ENCODE measurements at regions not wholly inside any gene's neighbourhood (a gene's known extent, or its start where the extent isn't known, plus 50 kb on each side); places are given as distances from the start of the nearest gene placed in this dataset.
A peak's percentile ranks its signal among the peaks of the same experiment; 100 is the strongest.

DNA sequence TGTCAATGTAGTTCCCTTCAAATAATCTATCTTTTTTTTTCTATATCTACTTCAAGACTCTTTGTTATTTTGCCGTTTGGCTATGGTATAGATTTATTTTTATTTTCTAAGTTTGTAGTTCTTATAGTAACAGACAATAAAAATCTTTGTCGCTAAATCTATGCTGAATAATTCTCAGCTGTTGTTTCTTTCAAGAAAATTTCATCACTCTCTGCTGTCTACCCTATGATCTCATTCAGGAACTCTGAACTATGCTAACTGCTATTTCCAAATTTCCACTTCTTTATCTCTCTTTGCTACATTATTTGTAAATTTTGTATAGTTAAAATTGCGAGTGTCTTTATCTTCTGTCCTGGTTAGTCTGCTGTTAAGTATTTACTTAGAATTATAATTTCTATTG lies 353.6 kb downstream of the LRFN5 start:
- Histone ChIP-seq H3K27me3 (no peaks in the 10 kb centered on the region), H3K9me3 (peaks cover 0 to 18% of the 10 kb centered on the region in 2 donors), H3K36me3 (no peaks in the 10 kb centered on the region), H3K4me1 (no peaks in the 10 kb centered on the region), H3K27ac (no peak overlapping the region), H3K4me3 (no peak overlapping the region)
- ATAC-seq (no peak), DNase-seq (peak in 2 of 4 donors; percentile 3 to 11)
- intact Hi-C loops (cut with DNase I) = no loop called here
- TF ChIP-seq, protein P1, sequence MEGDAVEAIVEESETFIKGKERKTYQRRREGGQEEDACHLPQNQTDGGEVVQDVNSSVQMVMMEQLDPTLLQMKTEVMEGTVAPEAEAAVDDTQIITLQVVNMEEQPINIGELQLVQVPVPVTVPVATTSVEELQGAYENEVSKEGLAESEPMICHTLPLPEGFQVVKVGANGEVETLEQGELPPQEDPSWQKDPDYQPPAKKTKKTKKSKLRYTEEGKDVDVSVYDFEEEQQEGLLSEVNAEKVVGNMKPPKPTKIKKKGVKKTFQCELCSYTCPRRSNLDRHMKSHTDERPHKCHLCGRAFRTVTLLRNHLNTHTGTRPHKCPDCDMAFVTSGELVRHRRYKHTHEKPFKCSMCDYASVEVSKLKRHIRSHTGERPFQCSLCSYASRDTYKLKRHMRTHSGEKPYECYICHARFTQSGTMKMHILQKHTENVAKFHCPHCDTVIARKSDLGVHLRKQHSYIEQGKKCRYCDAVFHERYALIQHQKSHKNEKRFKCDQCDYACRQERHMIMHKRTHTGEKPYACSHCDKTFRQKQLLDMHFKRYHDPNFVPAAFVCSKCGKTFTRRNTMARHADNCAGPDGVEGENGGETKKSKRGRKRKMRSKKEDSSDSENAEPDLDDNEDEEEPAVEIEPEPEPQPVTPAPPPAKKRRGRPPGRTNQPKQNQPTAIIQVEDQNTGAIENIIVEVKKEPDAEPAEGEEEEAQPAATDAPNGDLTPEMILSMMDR (IDR thresholded peaks at IDR 0.05) = no peak

DNA sequence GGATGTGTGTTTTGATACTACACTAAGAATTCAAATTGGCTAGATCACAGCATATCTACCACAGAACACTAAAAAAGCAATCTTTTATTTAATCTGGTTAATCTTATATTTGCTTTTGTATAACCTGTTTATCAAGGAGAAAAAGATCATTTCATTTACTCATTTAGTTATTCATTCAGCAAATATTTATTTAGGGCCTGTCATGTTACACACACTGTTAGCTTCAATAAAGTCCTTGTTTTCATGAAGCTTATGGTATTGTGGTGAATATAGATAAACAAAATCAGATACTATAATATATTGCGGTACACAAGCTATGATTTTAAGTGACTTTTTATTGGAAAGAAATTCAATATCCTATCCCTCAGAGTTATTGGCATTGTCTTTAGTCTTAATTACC lies 350.8 kb downstream of the LRFN5 start:
- no peak overlapping the region for H3K4me3 ChIP-seq
- H3K27me3 ChIP-seq = no peaks in the 10 kb centered on the region
- intact Hi-C loops (cut with DNase I) = no loop called here
- H3K36me3 ChIP-seq = no peaks in the 10 kb centered on the region
- no peak for DNase-seq
- no peak for ATAC-seq
- H3K27ac ChIP-seq = no peak overlapping the region
- H3K9me3 ChIP-seq = peaks cover 0 to under 1% of the 10 kb centered on the region in 2 donors
- no peaks in the 10 kb centered on the region for H3K4me1 ChIP-seq
- TF ChIP-seq, protein P1 (IDR thresholded peaks at IDR 0.05) = no peak
